IPS DF 6.9 (cell line): ENCODE measurements at regions not wholly inside any gene's neighbourhood (a gene's known extent, or its start where the extent isn't known, plus 50 kb on each side); places are given as distances from the start of the nearest gene placed in this dataset.

Source experiments
- DNase-seq: peaks from one replicate; pipeline ENCODE4 v3.0.0-alpha.2; 2013; ENCODE audit warnings: low read depth, low spot score
- H3K27ac ChIP-seq: one replicate; pipeline ENCODE4 v1.5.1; 2013; ENCODE audit warnings: low read length, control low read depth
- H3K27me3 ChIP-seq: 2 replicates; pipeline ENCODE4 v1.6.1; 2013; ENCODE audit warnings: mild to moderate bottlenecking, low read length; ENCODE audit not compliant: control insufficient read depth, insufficient read depth
- H3K36me3 ChIP-seq: 2 replicates; pipeline ENCODE4 v1.6.1; 2013; ENCODE audit warnings: low read length; ENCODE audit not compliant: control insufficient read depth, insufficient read depth
- H3K4me1 ChIP-seq: 2 replicates; pipeline ENCODE4 v1.6.1; 2013; ENCODE audit warnings: low read length; ENCODE audit not compliant: control insufficient read depth, insufficient read depth
- H3K4me3 ChIP-seq: 2 replicates; pipeline ENCODE4 v1.5.1; 2013; ENCODE audit warnings: mild to moderate bottlenecking, low read length
- H3K9me3 ChIP-seq: 2 replicates; pipeline ENCODE4 v1.6.1; 2013; ENCODE audit warnings: low read length, inconsistent platforms; ENCODE audit not compliant: control insufficient read depth, insufficient read depth
- WGBS: extraction: QIAGEN DNeasy Blood & Tissue Kit; methylation state at CpG from one replicate; pipeline ENCODE4 v1.1.7; 2013; ENCODE audit warnings: mixed read lengths, missing lambda C conversion rate; ENCODE audit not compliant: insufficient read length, insufficient coverage; 5-methylcytosine and 5-hydroxymethylcytosine counted together

GRCh38 chr6:165819394-165819793 lies 156.4 kb upstream of the PDE10A start:
- no peaks in the 10 kb centered on the region for H3K27me3 ChIP-seq
- no peak for DNase-seq
- peaks cover 10% of the 10 kb centered on the region for H3K4me1 ChIP-seq
- WGBS, result no CpG with 5 or more reads among the region's 21 CpGs
- no peaks in the 10 kb centered on the region for H3K9me3 ChIP-seq
- H3K27ac ChIP-seq, result no peak overlapping the region
- no peaks in the 10 kb centered on the region for H3K36me3 ChIP-seq
- H3K4me3 ChIP-seq, result no peak overlapping the region

- Histone ChIP-seq H3K27me3 (no peaks in the 10 kb centered on the region), H3K4me1 (peaks cover 10% of the 10 kb centered on the region), H3K4me3 (no peak overlapping the region), H3K9me3 (no peaks in the 10 kb centered on the region), H3K27ac (no peak overlapping the region), H3K36me3 (no peaks in the 10 kb centered on the region)
- DNase-seq, result no peak
- WGBS, result 100% methylated on average over 1 of the region's 4 CpGs
Observed at GRCh38 chr6:165818200-165818599, 155.2 kb upstream of the PDE10A start.

- Histone ChIP-seq H3K4me1 (peaks cover 10% of the 10 kb centered on the region), H3K27ac (no peak overlapping the region), H3K27me3 (no peaks in the 10 kb centered on the region), H3K4me3 (no peak overlapping the region), H3K9me3 (no peaks in the 10 kb centered on the region), H3K36me3 (no peaks in the 10 kb centered on the region)
- no CpG with 5 or more reads among the region's 7 CpGs for WGBS
- DNase-seq, result no peak
Observed at GRCh38 chr6:165817771-165818170, 154.7 kb upstream of the PDE10A start.

- H3K27me3 ChIP-seq, result no peaks in the 10 kb centered on the region
- no peaks in the 10 kb centered on the region for H3K9me3 ChIP-seq
- H3K4me1 ChIP-seq, result peaks cover 10% of the 10 kb centered on the region
- H3K4me3 ChIP-seq, result no peak overlapping the region
- no peak overlapping the region for H3K27ac ChIP-seq
- no CpG with 5 or more reads among the region's 3 CpGs for WGBS
- no peak for DNase-seq
- no peaks in the 10 kb centered on the region for H3K36me3 ChIP-seq
Observed at GRCh38 chr6:165817148-165817547, 154.1 kb upstream of the PDE10A start.

GRCh38 chr6:165814679-165815078 lies 151.6 kb upstream of the PDE10A start:
- Histone ChIP-seq H3K36me3 (no peaks in the 10 kb centered on the region), H3K27ac (no peak overlapping the region), H3K4me3 (no peak overlapping the region), H3K9me3 (no peaks in the 10 kb centered on the region), H3K4me1 (peaks cover 8% of the 10 kb centered on the region), H3K27me3 (no peaks in the 10 kb centered on the region)
- no peak for DNase-seq
- WGBS, result no CpG with 5 or more reads among the region's 10 CpGs

- Histone ChIP-seq H3K36me3 (no peaks in the 10 kb centered on the region), H3K4me1 (no peaks in the 10 kb centered on the region), H3K27ac (no peak overlapping the region), H3K4me3 (no peak overlapping the region), H3K27me3 (no peaks in the 10 kb centered on the region), H3K9me3 (no peaks in the 10 kb centered on the region)
- WGBS, result no CpG with 5 or more reads among the region's 7 CpGs
- DNase-seq, result no peak
Observed at GRCh38 chr6:165811512-165811911, 148.5 kb upstream of the PDE10A start.

GRCh38 chr6:165808021-165808420 lies 145.0 kb upstream of the PDE10A start:
- WGBS, result no CpG with 5 or more reads among the region's 10 CpGs
- no peak for DNase-seq
- H3K9me3 ChIP-seq, result no peaks in the 10 kb centered on the region
- H3K27me3 ChIP-seq, result peaks cover 8% of the 10 kb centered on the region; the same call in 1 of the 2 replicates
- H3K4me1 ChIP-seq, result no peaks in the 10 kb centered on the region
- H3K36me3 ChIP-seq, result no peaks in the 10 kb centered on the region
- H3K27ac ChIP-seq, result no peak overlapping the region
- H3K4me3 ChIP-seq, result no peak overlapping the region

- Histone ChIP-seq H3K4me1 (no peaks in the 10 kb centered on the region), H3K4me3 (no peak overlapping the region), H3K27ac (no peak overlapping the region), H3K27me3 (peaks cover 8% of the 10 kb centered on the region; the same call in 1 of the 2 replicates), H3K9me3 (no peaks in the 10 kb centered on the region), H3K36me3 (no peaks in the 10 kb centered on the region)
- DNase-seq, result no peak
- no CpG with 5 or more reads among the region's 10 CpGs for WGBS
Observed at GRCh38 chr6:165807249-165807960, 144.4 kb upstream of the PDE10A start.

- no peak for DNase-seq
- no peak overlapping the region for H3K27ac ChIP-seq
- no peaks in the 10 kb centered on the region for H3K36me3 ChIP-seq
- WGBS, result no CpG with 5 or more reads among the region's 14 CpGs
- H3K9me3 ChIP-seq, result no peaks in the 10 kb centered on the region
- no peaks in the 10 kb centered on the region for H3K4me1 ChIP-seq
- H3K4me3 ChIP-seq, result no peak overlapping the region
- H3K27me3 ChIP-seq, result peaks cover 8% of the 10 kb centered on the region; the same call in 1 of the 2 replicates
Observed at GRCh38 chr6:165806126-165806810, 143.2 kb upstream of the PDE10A start.

GRCh38 chr6:165805636-165806035 lies 142.6 kb upstream of the PDE10A start:
- Histone ChIP-seq H3K9me3 (no peaks in the 10 kb centered on the region), H3K27me3 (peaks cover 8% of the 10 kb centered on the region; the same call in 1 of the 2 replicates), H3K4me1 (no peaks in the 10 kb centered on the region), H3K27ac (no peak overlapping the region), H3K4me3 (no peak overlapping the region), H3K36me3 (no peaks in the 10 kb centered on the region)
- no peak for DNase-seq
- WGBS, result no CpG with 5 or more reads among the region's 10 CpGs
